ENCODE measurements at regions not wholly inside any gene's neighbourhood (a gene's known extent, or its start where the extent isn't known, plus 50 kb on each side); places are given as distances from the start of the nearest gene placed in this dataset.

DNA sequence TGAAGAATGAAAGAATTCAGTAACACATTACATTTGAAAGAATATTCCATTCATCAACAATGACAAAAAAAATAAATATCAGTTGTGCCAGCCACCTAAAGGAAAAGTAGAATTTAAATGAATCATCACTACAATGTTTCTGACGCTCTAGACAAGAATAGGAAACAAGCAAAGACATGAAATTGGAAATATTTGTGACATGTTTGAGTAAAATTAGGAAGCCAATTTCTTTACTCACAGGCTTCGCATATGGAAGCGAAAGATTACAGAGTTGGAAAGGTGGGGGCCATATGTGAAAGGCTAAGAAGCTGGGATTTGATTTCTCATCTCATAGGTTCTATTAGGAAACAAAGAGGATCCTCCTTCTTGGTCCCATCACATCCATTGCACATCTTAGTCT, 279.0 kb downstream of the IPO8 start:
- no peak overlapping the region for H3K4me3 ChIP-seq (ENCODE audit: low read depth, poor library complexity, severe bottlenecking)
- TF ChIP-seq, protein P1, sequence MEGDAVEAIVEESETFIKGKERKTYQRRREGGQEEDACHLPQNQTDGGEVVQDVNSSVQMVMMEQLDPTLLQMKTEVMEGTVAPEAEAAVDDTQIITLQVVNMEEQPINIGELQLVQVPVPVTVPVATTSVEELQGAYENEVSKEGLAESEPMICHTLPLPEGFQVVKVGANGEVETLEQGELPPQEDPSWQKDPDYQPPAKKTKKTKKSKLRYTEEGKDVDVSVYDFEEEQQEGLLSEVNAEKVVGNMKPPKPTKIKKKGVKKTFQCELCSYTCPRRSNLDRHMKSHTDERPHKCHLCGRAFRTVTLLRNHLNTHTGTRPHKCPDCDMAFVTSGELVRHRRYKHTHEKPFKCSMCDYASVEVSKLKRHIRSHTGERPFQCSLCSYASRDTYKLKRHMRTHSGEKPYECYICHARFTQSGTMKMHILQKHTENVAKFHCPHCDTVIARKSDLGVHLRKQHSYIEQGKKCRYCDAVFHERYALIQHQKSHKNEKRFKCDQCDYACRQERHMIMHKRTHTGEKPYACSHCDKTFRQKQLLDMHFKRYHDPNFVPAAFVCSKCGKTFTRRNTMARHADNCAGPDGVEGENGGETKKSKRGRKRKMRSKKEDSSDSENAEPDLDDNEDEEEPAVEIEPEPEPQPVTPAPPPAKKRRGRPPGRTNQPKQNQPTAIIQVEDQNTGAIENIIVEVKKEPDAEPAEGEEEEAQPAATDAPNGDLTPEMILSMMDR (IDR thresholded peaks at IDR 0.05) = no peak
- no peak for TF ChIP-seq POLR2A (IDR thresholded peaks at IDR 0.05)
- 59 to 69% methylated on average over 3 of the region's 3 CpGs for WGBS, 2 donors
- intact Hi-C loops (cut with DNase I; ENCODE audit: low total_unique reads) = no loop called here
- no peak for DNase-seq (ENCODE audit: low spot score in 2 of 2)

DNA sequence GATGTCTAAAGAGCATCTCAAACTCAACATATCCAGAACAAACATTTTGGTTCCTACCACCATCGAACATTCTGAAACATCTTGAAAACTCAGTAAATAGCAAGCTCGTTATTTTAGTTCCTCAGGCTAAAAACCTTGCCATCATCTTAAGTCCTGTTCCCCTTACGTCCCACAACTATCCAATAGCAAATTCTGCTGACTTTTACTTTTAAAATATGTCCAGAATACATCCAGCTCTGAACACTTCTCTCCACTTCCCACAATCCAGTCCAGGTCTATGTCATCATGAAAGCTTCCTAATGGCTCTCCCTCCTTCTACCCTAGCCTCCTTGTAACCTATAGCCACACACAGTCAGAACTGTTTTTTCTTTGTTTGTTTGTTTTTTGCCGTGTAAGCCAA, 279.9 kb downstream of the IPO8 start:
- no peak overlapping the region for H3K4me3 ChIP-seq (ENCODE audit: low read depth, poor library complexity, severe bottlenecking)
- DNase-seq (ENCODE audit: low spot score in 2 of 2) = no peak
- intact Hi-C loops (cut with DNase I; ENCODE audit: low total_unique reads) = no loop called here
- TF ChIP-seq, protein P1 (IDR thresholded peaks at IDR 0.05) = no peak
- no peak for TF ChIP-seq POLR2A (IDR thresholded peaks at IDR 0.05)
- WGBS, 2 donors = 78 to 87% methylated on average over 4 of the region's 4 CpGs

DNA sequence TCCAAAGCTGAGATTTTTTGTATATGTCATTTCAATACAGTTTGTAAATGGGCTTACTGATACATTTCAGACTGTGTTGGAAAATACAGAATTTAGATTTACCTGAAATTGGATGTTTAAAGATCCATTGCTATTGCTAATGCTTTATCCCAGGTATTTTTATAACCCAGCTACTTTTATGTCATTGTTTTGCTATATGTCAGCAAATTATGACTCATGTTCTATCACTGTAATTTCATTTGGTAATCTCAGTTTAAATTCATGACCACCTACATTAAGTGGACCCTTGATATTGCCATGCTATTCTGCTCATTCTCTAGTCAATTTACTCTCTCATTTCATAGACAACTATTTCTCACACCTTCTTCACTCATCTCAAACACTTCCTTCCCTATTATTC, 281.2 kb downstream of the IPO8 start:
- no peak for DNase-seq (ENCODE audit: low spot score in 2 of 2)
- no peak overlapping the region for H3K4me3 ChIP-seq (ENCODE audit: low read depth, poor library complexity, severe bottlenecking)
- intact Hi-C loops (cut with DNase I; ENCODE audit: low total_unique reads) = no loop called here
- TF ChIP-seq POLR2A (IDR thresholded peaks at IDR 0.05) = no peak
- TF ChIP-seq, protein P1 (IDR thresholded peaks at IDR 0.05) = no peak

DNA sequence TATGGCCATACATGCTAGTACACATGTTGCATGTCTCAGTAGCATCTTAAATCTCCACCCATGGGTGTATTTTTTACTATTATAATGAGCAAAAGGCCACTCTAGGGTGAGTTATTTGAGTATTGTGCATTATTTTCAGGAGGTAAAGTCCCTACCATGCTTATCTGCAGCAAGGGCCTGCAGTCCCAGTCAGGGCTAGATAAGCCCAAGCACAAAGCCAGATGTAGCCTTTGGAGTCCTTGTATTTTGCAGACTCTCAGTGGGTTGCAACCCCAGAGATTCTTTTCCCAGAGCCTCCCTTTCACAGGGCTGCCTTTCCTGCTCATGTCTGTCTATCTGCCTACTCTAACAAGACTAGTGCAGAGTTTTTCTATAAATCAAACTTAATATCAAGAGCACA, 295.3 kb downstream of the IPO8 start:
- DNase-seq (ENCODE audit: low spot score in 2 of 2) = no peak
- intact Hi-C loops (cut with DNase I; ENCODE audit: low total_unique reads) = no loop called here
- no peak for TF ChIP-seq POLR2A (IDR thresholded peaks at IDR 0.05)
- TF ChIP-seq, protein P1 (IDR thresholded peaks at IDR 0.05) = no peak
- H3K4me3 ChIP-seq (ENCODE audit: low read depth, poor library complexity, severe bottlenecking) = no peak overlapping the region

DNA sequence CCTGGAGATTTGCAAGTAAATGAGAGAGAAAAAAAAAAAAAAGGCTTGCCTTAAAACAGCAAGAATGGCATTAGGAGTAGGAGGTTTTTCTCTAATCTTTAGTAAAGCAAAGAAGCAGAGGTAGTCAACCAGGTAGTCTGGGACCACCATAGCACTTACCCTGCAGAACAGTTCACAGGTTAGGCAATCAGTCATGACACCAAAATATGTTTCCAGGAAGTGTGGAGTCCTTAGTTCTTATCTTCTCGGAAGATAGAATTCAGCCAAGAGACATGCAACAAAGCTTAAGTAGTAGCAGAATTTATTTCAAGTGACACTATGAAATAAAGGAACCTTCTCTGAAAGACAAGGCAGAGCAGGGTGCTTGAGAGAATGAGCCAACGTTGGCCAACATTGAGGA, 295.8 kb downstream of the IPO8 start:
- WGBS, 2 donors = 80 to 90% methylated on average over 2 of the region's 2 CpGs
- no peak for TF ChIP-seq POLR2A (IDR thresholded peaks at IDR 0.05)
- TF ChIP-seq, protein P1 (IDR thresholded peaks at IDR 0.05) = no peak
- intact Hi-C loops (cut with DNase I; ENCODE audit: low total_unique reads) = no loop called here
- H3K4me3 ChIP-seq (ENCODE audit: low read depth, poor library complexity, severe bottlenecking) = no peak overlapping the region
- DNase-seq (ENCODE audit: low spot score in 2 of 2) = no peak

DNA sequence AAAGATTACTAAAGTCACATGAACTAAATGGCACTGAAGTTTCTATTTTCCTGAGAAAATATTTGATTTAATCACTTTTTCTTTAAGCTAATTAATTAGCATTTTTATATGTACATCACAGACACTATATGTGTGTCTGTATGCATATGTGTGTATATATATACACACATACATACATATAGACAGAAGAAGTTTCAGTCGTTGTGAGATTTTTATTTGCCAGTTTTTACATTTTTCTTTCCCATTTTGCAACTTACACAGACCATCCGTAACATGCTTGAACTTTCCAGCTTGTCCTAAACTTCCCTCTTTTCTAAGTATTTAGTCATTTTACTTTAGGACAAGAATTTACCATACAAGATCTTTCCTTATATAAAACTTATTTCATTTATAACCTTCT, 299.1 kb downstream of the IPO8 start:
- 74 to 84% methylated on average over 2 of the region's 2 CpGs for WGBS, 2 donors
- TF ChIP-seq, protein P1 (IDR thresholded peaks at IDR 0.05) = no peak
- TF ChIP-seq POLR2A (IDR thresholded peaks at IDR 0.05) = no peak
- no peak for DNase-seq (ENCODE audit: low spot score in 2 of 2)
- intact Hi-C loops (cut with DNase I; ENCODE audit: low total_unique reads) = no loop called here
- no peak overlapping the region for H3K4me3 ChIP-seq (ENCODE audit: low read depth, poor library complexity, severe bottlenecking)
